HEK293 (cell line): ENCODE measurements at regions not wholly inside any gene's neighbourhood (a gene's known extent, or its start where the extent isn't known, plus 50 kb on each side); places are given as distances from the start of the nearest gene placed in this dataset.

Source experiments
- ZEB2 ChIP-seq: fragments of 450-650 bp; formaldehyde crosslinking; IDR thresholded peaks from 2 replicates; pipeline ENCODE4 v1.5.1; 2016; ENCODE audit warnings: missing biosample characterization, missing genetic modification characterization
- ZNF121 ChIP-seq: fragments of 450-650 bp; formaldehyde crosslinking; IDR thresholded peaks from 2 replicates; pipeline ENCODE4 v1.5.1; 2016; ENCODE audit warnings: missing biosample characterization, missing genetic modification characterization
- ZNF140 ChIP-seq: fragments of 450-650 bp; formaldehyde crosslinking; IDR thresholded peaks from 2 replicates; pipeline ENCODE4 v1.5.1; 2016; ENCODE audit warnings: missing biosample characterization, missing genetic modification characterization
- ZNF391 ChIP-seq: fragments of 450-650 bp; formaldehyde crosslinking; IDR thresholded peaks from 2 replicates; pipeline ENCODE4 v1.5.1; 2016; ENCODE audit warnings: low read depth, missing biosample characterization, missing genetic modification characterization, borderline replicate concordance
- ZNF561 ChIP-seq: fragments of 450-650 bp; IDR thresholded peaks from 2 replicates; pipeline ENCODE4 v1.5.1; 2018; ENCODE audit warnings: missing biosample characterization, missing genetic modification characterization, borderline replicate concordance
- ZNF76 ChIP-seq: fragments of 450-650 bp; formaldehyde crosslinking; IDR thresholded peaks from 2 replicates; pipeline ENCODE4; 2016; ENCODE audit warnings: low read depth, missing biosample characterization, missing genetic modification characterization, borderline replicate concordance
- ZNF785 ChIP-seq: fragments of 450-650 bp; formaldehyde crosslinking; IDR thresholded peaks from 2 replicates; pipeline ENCODE4 v1.5.1; 2016; ENCODE audit warnings: missing biosample characterization, missing genetic modification characterization
- ZSCAN16 ChIP-seq: fragments of 450-650 bp; formaldehyde crosslinking; IDR thresholded peaks from 2 replicates; pipeline ENCODE4 v1.5.1; 2016; ENCODE audit warnings: missing biosample characterization, missing genetic modification characterization
- TF ChIP-seq, protein P1 (sequence below): fragments of 450-650 bp; formaldehyde crosslinking; IDR thresholded peaks from 2 replicates; pipeline ENCODE4 v1.5.1; 2016; ENCODE audit warnings: missing biosample characterization, missing genetic modification characterization

DNA sequence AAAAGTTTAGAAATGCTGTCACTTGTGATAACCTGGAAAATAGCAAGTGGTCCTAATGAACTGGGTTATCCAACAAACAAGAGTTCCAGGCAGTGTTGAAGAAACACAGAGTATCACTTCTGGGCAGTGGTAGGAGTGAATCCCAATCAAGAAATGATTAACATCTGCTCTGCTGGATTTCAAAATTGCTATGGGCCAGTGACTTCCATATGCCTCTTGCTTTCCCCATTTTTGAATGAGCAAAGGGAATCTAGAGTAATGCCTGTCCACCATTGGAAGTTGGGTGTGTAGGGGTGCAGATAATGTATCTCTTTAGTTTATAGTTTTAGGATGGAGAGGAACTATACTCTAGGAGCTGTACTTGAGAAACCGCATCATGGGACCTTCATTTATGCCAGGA lies 236.5 kb downstream of the RPLP1 start:
- TF ChIP-seq ZNF76 (tag by site-specific recombination), result no peak
- TF ChIP-seq ZNF140, result no peak
- TF ChIP-seq ZSCAN16 (tag by site-specific recombination), result no peak
- TF ChIP-seq, protein P1, sequence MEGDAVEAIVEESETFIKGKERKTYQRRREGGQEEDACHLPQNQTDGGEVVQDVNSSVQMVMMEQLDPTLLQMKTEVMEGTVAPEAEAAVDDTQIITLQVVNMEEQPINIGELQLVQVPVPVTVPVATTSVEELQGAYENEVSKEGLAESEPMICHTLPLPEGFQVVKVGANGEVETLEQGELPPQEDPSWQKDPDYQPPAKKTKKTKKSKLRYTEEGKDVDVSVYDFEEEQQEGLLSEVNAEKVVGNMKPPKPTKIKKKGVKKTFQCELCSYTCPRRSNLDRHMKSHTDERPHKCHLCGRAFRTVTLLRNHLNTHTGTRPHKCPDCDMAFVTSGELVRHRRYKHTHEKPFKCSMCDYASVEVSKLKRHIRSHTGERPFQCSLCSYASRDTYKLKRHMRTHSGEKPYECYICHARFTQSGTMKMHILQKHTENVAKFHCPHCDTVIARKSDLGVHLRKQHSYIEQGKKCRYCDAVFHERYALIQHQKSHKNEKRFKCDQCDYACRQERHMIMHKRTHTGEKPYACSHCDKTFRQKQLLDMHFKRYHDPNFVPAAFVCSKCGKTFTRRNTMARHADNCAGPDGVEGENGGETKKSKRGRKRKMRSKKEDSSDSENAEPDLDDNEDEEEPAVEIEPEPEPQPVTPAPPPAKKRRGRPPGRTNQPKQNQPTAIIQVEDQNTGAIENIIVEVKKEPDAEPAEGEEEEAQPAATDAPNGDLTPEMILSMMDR (tag by site-specific recombination), result no peak
- no peak for TF ChIP-seq ZNF785 (tag by site-specific recombination)
- TF ChIP-seq ZNF121 (tag by site-specific recombination), result no peak
- no peak for TF ChIP-seq ZNF391 (tag by site-specific recombination)
- TF ChIP-seq ZNF561 (tag by site-specific recombination), result no peak
- no peak for TF ChIP-seq ZEB2 (tag by site-specific recombination)
